OCI-LY1 (cell line): ENCODE measurements at regions not wholly inside any gene's neighbourhood (a gene's known extent, or its start where the extent isn't known, plus 50 kb on each side); places are given as distances from the start of the nearest gene placed in this dataset.

ENCODE experiments used
- H2AFZ ChIP-seq: fragments of 200-600 bp; sonication (generic), shearing (Covaris generic); 2 replicates; pipeline ENCODE4 v1.6.0; 2014; ENCODE audit warnings: antibody characterized with exemption, mild to moderate bottlenecking, low read length
- H3F3A ChIP-seq: fragments of 200-600 bp; sonication (generic), shearing (Covaris generic); 2 replicates; pipeline ENCODE4 v1.6.0; 2014; ENCODE audit warnings: mild to moderate bottlenecking, antibody characterized with exemption, low read length, moderate library complexity; ENCODE audit not compliant: insufficient read depth
- H3K27ac ChIP-seq: fragments of 200-600 bp; sonication (generic); 2 replicates; pipeline ENCODE4 v1.5.1; 2014; ENCODE audit warnings: low read length, mixed run types, mild to moderate bottlenecking, low read depth; ENCODE audit not compliant: poor library complexity, severe bottlenecking
- H3K27me3 ChIP-seq: fragments of 200-600 bp; sonication (generic); 2 replicates; pipeline ENCODE4 v1.6.0; 2014; ENCODE audit warnings: antibody characterized with exemption, mild to moderate bottlenecking, low read length, moderate library complexity; ENCODE audit not compliant: insufficient read depth
- H3K36me3 ChIP-seq: fragments of 200-600 bp; sonication (generic); 2 replicates; pipeline ENCODE4 v1.6.1; 2014; ENCODE audit warnings: mild to moderate bottlenecking, antibody characterized with exemption, low read length, moderate library complexity, mixed read lengths; ENCODE audit not compliant: insufficient read depth
- H3K4me1 ChIP-seq: fragments of 200-600 bp; sonication (generic); 2 replicates; pipeline ENCODE4 v1.5.1; 2014; ENCODE audit warnings: mild to moderate bottlenecking, low read length, moderate library complexity; ENCODE audit not compliant: insufficient read depth, severe bottlenecking
- H3K4me2 ChIP-seq: fragments of 200-600 bp; sonication (generic), shearing (Covaris generic); 2 replicates; pipeline ENCODE4 v1.6.1; 2014; ENCODE audit warnings: low read length
- H3K4me3 ChIP-seq: fragments of 200-600 bp; sonication (generic); 2 replicates; pipeline ENCODE4 v1.5.1; 2014; ENCODE audit warnings: low read length, low read depth, mild to moderate bottlenecking, mixed read lengths; ENCODE audit not compliant: poor library complexity, severe bottlenecking
- H3K79me2 ChIP-seq: fragments of 200-600 bp; shearing (Covaris generic); 2 replicates; pipeline ENCODE4 v1.6.1; 2016; ENCODE audit warnings: mixed run types, low read length, mixed read lengths; ENCODE audit not compliant: insufficient read depth
- H3K9ac ChIP-seq: fragments of 200-600 bp; sonication (generic), shearing (Covaris generic); 2 replicates; pipeline ENCODE4 v1.6.1; 2014; ENCODE audit warnings: mild to moderate bottlenecking, low read length, mixed read lengths
- H3K9me2 ChIP-seq: fragments of 200-600 bp; sonication (generic), shearing (Covaris generic); 2 replicates; pipeline ENCODE4 v1.6.1; 2014; ENCODE audit warnings: low read depth, mild to moderate bottlenecking, low read length, mixed read lengths
- H3K9me3 ChIP-seq: fragments of 200-600 bp; shearing (Covaris generic); 2 replicates; pipeline ENCODE4 v1.6.1; 2014; ENCODE audit warnings: low read length, mixed read lengths
- H4K20me1 ChIP-seq: fragments of 200-600 bp; sonication (generic), shearing (Covaris generic); 2 replicates; pipeline ENCODE4 v1.6.0; 2016; ENCODE audit warnings: mild to moderate bottlenecking, low read length; ENCODE audit not compliant: insufficient read depth
- EZH2 ChIP-seq: fragments of 200-600 bp; sonication (generic), shearing (Covaris generic); IDR thresholded peaks from 2 replicates; pipeline ENCODE4 v1.8.0; 2017; ENCODE audit warnings: borderline replicate concordance, mixed run types, mild to moderate bottlenecking, antibody characterized with exemption, low read length, moderate library complexity, mixed read lengths
- TF ChIP-seq, protein P1 (sequence below): fragments of 200-600 bp; sonication (generic), shearing (Covaris generic); IDR thresholded peaks from 2 replicates; pipeline ENCODE4 v1.5.1; 2017; ENCODE audit warnings: mild to moderate bottlenecking, antibody characterized with exemption, low read length, moderate library complexity, mixed read lengths

DNA sequence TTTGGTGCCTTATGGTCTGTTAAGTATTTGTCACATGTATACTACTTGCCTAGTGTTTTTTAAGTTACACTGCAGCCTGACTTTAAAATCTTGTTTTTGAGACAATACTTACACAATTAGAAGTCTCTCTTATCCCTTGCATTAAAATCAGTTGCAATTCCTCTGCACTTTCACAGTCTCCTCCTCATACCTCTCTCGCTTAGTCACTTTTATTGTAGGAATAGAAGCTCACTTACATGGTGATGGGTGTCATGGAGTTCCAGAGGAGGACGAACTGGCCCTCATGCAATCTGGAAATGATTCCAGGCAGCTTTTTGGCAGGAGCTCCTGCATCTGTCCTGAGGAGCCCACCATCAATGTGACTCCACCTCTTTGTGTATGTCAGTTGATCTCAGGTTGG, 238.4 kb upstream of the TBC1D5 start:
- H3K4me2 ChIP-seq, result no peak overlapping the region
- H3K9me2 ChIP-seq, result no peaks in the 10 kb centered on the region
- H3K4me1 ChIP-seq, result no peaks in the 10 kb centered on the region
- no peaks in the 10 kb centered on the region for H3F3A ChIP-seq
- no peaks in the 10 kb centered on the region for H3K36me3 ChIP-seq
- TF ChIP-seq, protein P1, sequence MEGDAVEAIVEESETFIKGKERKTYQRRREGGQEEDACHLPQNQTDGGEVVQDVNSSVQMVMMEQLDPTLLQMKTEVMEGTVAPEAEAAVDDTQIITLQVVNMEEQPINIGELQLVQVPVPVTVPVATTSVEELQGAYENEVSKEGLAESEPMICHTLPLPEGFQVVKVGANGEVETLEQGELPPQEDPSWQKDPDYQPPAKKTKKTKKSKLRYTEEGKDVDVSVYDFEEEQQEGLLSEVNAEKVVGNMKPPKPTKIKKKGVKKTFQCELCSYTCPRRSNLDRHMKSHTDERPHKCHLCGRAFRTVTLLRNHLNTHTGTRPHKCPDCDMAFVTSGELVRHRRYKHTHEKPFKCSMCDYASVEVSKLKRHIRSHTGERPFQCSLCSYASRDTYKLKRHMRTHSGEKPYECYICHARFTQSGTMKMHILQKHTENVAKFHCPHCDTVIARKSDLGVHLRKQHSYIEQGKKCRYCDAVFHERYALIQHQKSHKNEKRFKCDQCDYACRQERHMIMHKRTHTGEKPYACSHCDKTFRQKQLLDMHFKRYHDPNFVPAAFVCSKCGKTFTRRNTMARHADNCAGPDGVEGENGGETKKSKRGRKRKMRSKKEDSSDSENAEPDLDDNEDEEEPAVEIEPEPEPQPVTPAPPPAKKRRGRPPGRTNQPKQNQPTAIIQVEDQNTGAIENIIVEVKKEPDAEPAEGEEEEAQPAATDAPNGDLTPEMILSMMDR, result no peak
- TF ChIP-seq EZH2, result no peak
- no peak overlapping the region for H3K9ac ChIP-seq
- no peaks in the 10 kb centered on the region for H3K27me3 ChIP-seq
- no peak overlapping the region for H3K4me3 ChIP-seq
- H3K9me3 ChIP-seq, result no peaks in the 10 kb centered on the region
- no peaks in the 10 kb centered on the region for H3K79me2 ChIP-seq
- H3K27ac ChIP-seq, result no peak overlapping the region
- no peak overlapping the region for H2AFZ ChIP-seq
- H4K20me1 ChIP-seq, result no peaks in the 10 kb centered on the region

DNA sequence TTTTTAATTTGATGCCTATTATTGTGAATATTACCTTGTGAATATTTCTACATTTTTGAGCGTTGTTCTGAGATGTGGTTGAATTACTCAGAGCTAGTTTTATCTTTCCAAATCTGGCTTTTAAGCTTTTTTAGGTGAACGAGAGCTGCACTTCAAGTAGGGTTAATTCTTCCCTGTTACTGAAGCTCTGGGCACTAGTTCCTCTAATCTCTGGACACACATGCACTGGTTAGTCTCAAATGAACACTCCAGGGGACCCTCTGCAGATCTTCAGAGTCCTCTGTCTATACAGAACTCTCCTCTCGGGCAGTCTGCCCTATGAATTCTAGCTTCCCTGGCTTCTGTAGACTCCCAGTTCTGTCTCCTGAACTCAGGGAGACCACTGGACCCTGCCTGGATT, 237.5 kb upstream of the TBC1D5 start:
- no peaks in the 10 kb centered on the region for H3K9me2 ChIP-seq
- no peak overlapping the region for H2AFZ ChIP-seq
- H3K36me3 ChIP-seq, result no peaks in the 10 kb centered on the region
- no peak overlapping the region for H3K9ac ChIP-seq
- H3K27ac ChIP-seq, result no peak overlapping the region
- H3K4me2 ChIP-seq, result no peak overlapping the region
- no peaks in the 10 kb centered on the region for H3K79me2 ChIP-seq
- TF ChIP-seq, protein P1, result no peak
- TF ChIP-seq EZH2, result no peak
- no peaks in the 10 kb centered on the region for H3K9me3 ChIP-seq
- H3F3A ChIP-seq, result no peaks in the 10 kb centered on the region
- H3K4me3 ChIP-seq, result no peak overlapping the region
- no peaks in the 10 kb centered on the region for H4K20me1 ChIP-seq
- no peaks in the 10 kb centered on the region for H3K27me3 ChIP-seq
- no peaks in the 10 kb centered on the region for H3K4me1 ChIP-seq

DNA sequence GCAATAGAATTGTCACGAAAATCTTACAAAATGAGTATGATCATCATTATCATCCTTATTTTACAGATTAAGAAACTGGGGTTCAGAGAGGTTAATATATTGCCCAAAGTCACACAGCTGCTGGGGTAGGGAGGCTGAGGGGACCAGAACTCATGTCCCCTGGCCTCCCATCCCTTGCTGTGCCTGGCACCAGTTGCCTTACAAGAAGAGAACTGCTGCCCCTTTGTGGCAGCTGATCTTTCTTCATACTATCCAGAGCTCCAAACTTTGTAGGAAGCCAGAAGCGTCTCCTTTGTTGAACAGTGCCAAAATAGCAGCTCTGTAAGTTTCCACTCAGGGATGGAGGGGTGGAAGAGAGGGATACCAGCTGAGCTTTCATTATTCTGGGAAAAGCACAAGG, 236.8 kb upstream of the TBC1D5 start:
- Histone ChIP-seq H3F3A (no peaks in the 10 kb centered on the region), H3K4me3 (no peak overlapping the region), H4K20me1 (no peaks in the 10 kb centered on the region), H3K27me3 (no peaks in the 10 kb centered on the region), H3K79me2 (no peaks in the 10 kb centered on the region), H3K27ac (no peak overlapping the region), H3K9me2 (no peaks in the 10 kb centered on the region), H3K9ac (no peak overlapping the region), H3K9me3 (no peaks in the 10 kb centered on the region), H3K4me2 (no peak overlapping the region), H2AFZ (no peak overlapping the region), H3K4me1 (no peaks in the 10 kb centered on the region), H3K36me3 (no peaks in the 10 kb centered on the region)
- no peak for TF ChIP-seq EZH2
- TF ChIP-seq, protein P1, result no peak
